SK-N-SH treated with all-trans-retinoic acid at 6 μM for 48 hours (cell line): ENCODE measurements at regions not wholly inside any gene's neighbourhood (a gene's known extent, or its start where the extent isn't known, plus 50 kb on each side); places are given as distances from the start of the nearest gene placed in this dataset.

ENCODE experiments used
- ATAC-seq: fragments of 200-7000 bp; cut with Tn5 transposase; 3 replicates; pipeline ENCODE4 v1.9.1; 2020; ENCODE audit warnings: mild to moderate bottlenecking, moderate library complexity
- ARNTL ChIP-seq: fragments of 450-650 bp; formaldehyde crosslinking; IDR thresholded peaks from 2 replicates; pipeline ENCODE4 v1.5.0; 2020; ENCODE audit warnings: low read depth, mild to moderate bottlenecking, moderate library complexity, borderline replicate concordance
- BACH2 ChIP-seq: fragments of 250-450 bp; sonication (Bioruptor Pico); IDR thresholded peaks from 2 replicates; pipeline ENCODE4 v1.9.0; 2021; ENCODE audit warnings: mild to moderate bottlenecking, borderline replicate concordance
- CSDC2 ChIP-seq: fragments of 250-450 bp; sonication (Bioruptor Pico); IDR thresholded peaks from 2 replicates; pipeline ENCODE4 v1.5.0; 2020; ENCODE audit warnings: mild to moderate bottlenecking, moderate library complexity
- ESRRG ChIP-seq: fragments of 250-450 bp; sonication (Bioruptor Pico); IDR thresholded peaks from 2 replicates; pipeline ENCODE4 v1.6.1; 2021; ENCODE audit warnings: mild to moderate bottlenecking
- GLIS3 ChIP-seq: fragments of 250-450 bp; sonication (Bioruptor Pico); IDR thresholded peaks from 2 replicates; pipeline ENCODE4 v1.5.0; 2020; ENCODE audit warnings: mild to moderate bottlenecking, moderate library complexity
- ISL1 ChIP-seq: fragments of 250-450 bp; sonication (Bioruptor Pico); IDR thresholded peaks from 2 replicates; pipeline ENCODE4 v2.1.2; 2022; ENCODE audit warnings: mild to moderate bottlenecking, moderate library complexity
- OSR1 ChIP-seq: fragments of 250-450 bp; sonication (Bioruptor Pico); IDR thresholded peaks from 2 replicates; pipeline ENCODE4 v1.8.0; 2022; ENCODE audit warnings: moderate library complexity, mild to moderate bottlenecking, inconsistent platforms
- PPARA ChIP-seq: fragments of 250-450 bp; sonication (Bioruptor Pico); IDR thresholded peaks from 2 replicates; pipeline ENCODE4 v1.5.0; 2020; ENCODE audit warnings: mild to moderate bottlenecking, borderline replicate concordance
- RARB ChIP-seq: fragments of 250-450 bp; sonication (Bioruptor Pico); IDR thresholded peaks from 2 replicates; pipeline ENCODE4 v1.8.0; 2021; ENCODE audit warnings: mild to moderate bottlenecking, moderate library complexity
- SNAI2 ChIP-seq: fragments of 250-450 bp; sonication (Bioruptor Pico); IDR thresholded peaks from 2 replicates; pipeline ENCODE4 v1.5.0; 2020; ENCODE audit warnings: mild to moderate bottlenecking, moderate library complexity
- TCF4 ChIP-seq: fragments of 250-450 bp; sonication (Bioruptor Pico); IDR thresholded peaks from 2 replicates; pipeline ENCODE4 v1.8.0; 2021; ENCODE audit warnings: mild to moderate bottlenecking, moderate library complexity, borderline replicate concordance
- TOX ChIP-seq: fragments of 250-450 bp; sonication (Bioruptor Pico); IDR thresholded peaks from 2 replicates; pipeline ENCODE4 v1.8.0; 2021; ENCODE audit warnings: mild to moderate bottlenecking, moderate library complexity, borderline replicate concordance
- ZFP3 ChIP-seq: fragments of 250-450 bp; sonication (Bioruptor Pico); IDR thresholded peaks from 2 replicates; pipeline ENCODE4 v1.5.0; 2020; ENCODE audit warnings: mild to moderate bottlenecking, moderate library complexity
- ZFP30 ChIP-seq: fragments of 450-650 bp; formaldehyde crosslinking; IDR thresholded peaks from 2 replicates; pipeline ENCODE4 v1.5.0; 2022; ENCODE audit warnings: mild to moderate bottlenecking, moderate library complexity
- ZNF565 ChIP-seq: fragments of 450-650 bp; formaldehyde crosslinking; conservative IDR thresholded peaks from 2 replicates; pipeline ENCODE4 v1.5.0; 2020; ENCODE audit warnings: low read depth, mild to moderate bottlenecking, moderate library complexity
- ZNF70 ChIP-seq: fragments of 450-650 bp; formaldehyde crosslinking; IDR thresholded peaks from 2 replicates; pipeline ENCODE4 v1.5.0; 2020; ENCODE audit warnings: mild to moderate bottlenecking, moderate library complexity
- ZNF8 ChIP-seq: fragments of 450-650 bp; formaldehyde crosslinking; IDR thresholded peaks from 2 replicates; pipeline ENCODE4 v1.5.0; 2020; ENCODE audit warnings: mild to moderate bottlenecking, moderate library complexity
- TF ChIP-seq, protein P1 (sequence below): fragments of 250-450 bp; sonication (Bioruptor Pico); IDR thresholded peaks from 2 replicates; pipeline ENCODE4 v1.5.0; 2020; ENCODE audit warnings: mild to moderate bottlenecking, moderate library complexity
- TF ChIP-seq, protein P2 (sequence below): fragments of 250-450 bp; sonication (Bioruptor Pico); IDR thresholded peaks from 2 replicates; pipeline ENCODE4 v1.5.1; 2021; ENCODE audit warnings: mild to moderate bottlenecking, moderate library complexity
- TF ChIP-seq, protein P3 (sequence below): fragments of 250-450 bp; sonication (Bioruptor Pico); IDR thresholded peaks from 2 replicates; pipeline ENCODE4 v1.5.1; 2020; ENCODE audit warnings: low read depth, mild to moderate bottlenecking, moderate library complexity
- TF ChIP-seq, protein P4 (sequence below): fragments of 250-450 bp; sonication (Bioruptor Pico); IDR thresholded peaks from 2 replicates; pipeline ENCODE4 v1.8.0; 2021; ENCODE audit warnings: low read depth, mild to moderate bottlenecking, moderate library complexity, borderline replicate concordance
- TF ChIP-seq, protein P5 (sequence below): fragments of 250-450 bp; sonication (Bioruptor Pico); IDR thresholded peaks from 2 replicates; pipeline ENCODE4 v1.8.0; 2020; ENCODE audit warnings: mild to moderate bottlenecking, moderate library complexity, borderline replicate concordance

DNA sequence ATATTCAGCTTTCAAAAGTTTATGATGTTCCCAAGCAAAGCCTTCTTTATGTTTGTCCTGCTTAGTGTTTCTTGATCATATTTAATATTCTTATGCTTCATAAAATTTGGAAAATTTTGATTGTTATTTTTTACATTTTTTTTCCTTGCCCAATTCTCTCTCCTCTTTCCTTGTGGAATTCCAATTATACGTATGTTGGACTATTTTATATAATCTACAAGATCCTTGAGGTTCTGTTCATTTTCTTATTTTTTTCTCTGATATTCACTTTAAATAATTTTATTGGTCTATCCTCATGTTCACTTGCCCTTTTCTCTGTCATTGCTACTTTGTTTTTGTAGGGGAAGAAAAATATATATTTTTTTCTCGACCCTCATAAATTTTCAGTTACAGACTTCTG lies 167.7 kb downstream of the DYRK2 start:
- no peak for TF ChIP-seq GLIS3
- TF ChIP-seq TCF4 (CRISPR knock-in tag) = no peak
- TF ChIP-seq RARB (CRISPR knock-in tag) = no peak
- no peak for TF ChIP-seq BACH2 (CRISPR knock-in tag)
- no peak for TF ChIP-seq SNAI2
- no peak for TF ChIP-seq ZNF70 (CRISPR knock-in tag)
- TF ChIP-seq, protein P1, sequence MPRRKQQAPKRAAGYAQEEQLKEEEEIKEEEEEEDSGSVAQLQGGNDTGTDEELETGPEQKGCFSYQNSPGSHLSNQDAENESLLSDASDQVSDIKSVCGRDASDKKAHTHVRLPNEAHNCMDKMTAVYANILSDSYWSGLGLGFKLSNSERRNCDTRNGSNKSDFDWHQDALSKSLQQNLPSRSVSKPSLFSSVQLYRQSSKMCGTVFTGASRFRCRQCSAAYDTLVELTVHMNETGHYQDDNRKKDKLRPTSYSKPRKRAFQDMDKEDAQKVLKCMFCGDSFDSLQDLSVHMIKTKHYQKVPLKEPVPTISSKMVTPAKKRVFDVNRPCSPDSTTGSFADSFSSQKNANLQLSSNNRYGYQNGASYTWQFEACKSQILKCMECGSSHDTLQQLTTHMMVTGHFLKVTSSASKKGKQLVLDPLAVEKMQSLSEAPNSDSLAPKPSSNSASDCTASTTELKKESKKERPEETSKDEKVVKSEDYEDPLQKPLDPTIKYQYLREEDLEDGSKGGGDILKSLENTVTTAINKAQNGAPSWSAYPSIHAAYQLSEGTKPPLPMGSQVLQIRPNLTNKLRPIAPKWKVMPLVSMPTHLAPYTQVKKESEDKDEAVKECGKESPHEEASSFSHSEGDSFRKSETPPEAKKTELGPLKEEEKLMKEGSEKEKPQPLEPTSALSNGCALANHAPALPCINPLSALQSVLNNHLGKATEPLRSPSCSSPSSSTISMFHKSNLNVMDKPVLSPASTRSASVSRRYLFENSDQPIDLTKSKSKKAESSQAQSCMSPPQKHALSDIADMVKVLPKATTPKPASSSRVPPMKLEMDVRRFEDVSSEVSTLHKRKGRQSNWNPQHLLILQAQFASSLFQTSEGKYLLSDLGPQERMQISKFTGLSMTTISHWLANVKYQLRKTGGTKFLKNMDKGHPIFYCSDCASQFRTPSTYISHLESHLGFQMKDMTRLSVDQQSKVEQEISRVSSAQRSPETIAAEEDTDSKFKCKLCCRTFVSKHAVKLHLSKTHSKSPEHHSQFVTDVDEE (CRISPR knock-in tag) = no peak
- no peak for TF ChIP-seq OSR1 (CRISPR knock-in tag)
- TF ChIP-seq TOX (CRISPR knock-in tag) = no peak
- no peak for TF ChIP-seq ESRRG
- no peak for TF ChIP-seq ARNTL (CRISPR knock-in tag)
- no peak for TF ChIP-seq ZFP3 (CRISPR knock-in tag)
- ATAC-seq = no peak

DNA sequence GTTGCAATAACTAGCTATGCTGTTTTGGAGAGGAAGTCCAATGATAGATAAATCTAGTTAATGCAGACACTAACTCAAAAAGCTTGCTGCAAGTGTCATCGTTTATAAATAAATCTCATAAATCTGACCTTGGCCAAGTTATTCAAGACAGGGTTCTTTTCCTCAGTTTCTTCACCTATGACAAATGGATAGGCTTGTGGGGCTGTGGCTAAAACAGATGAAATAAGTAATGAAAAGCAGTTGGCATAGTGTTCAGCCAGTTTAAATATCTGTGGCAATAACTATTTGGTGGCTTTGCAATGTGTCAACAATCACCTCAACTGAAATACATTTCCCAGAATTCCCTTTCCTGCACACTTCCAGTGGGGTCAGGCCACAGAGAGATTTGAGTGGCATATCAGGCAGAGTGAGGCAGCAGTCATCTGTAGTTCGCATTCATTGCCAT lies 169.9 kb downstream of the DYRK2 start:
- no peak for ATAC-seq
- TF ChIP-seq RARB (CRISPR knock-in tag) = no peak
- no peak for TF ChIP-seq ZNF70 (CRISPR knock-in tag)
- TF ChIP-seq TCF4 (CRISPR knock-in tag) = no peak
- no peak for TF ChIP-seq CSDC2

DNA sequence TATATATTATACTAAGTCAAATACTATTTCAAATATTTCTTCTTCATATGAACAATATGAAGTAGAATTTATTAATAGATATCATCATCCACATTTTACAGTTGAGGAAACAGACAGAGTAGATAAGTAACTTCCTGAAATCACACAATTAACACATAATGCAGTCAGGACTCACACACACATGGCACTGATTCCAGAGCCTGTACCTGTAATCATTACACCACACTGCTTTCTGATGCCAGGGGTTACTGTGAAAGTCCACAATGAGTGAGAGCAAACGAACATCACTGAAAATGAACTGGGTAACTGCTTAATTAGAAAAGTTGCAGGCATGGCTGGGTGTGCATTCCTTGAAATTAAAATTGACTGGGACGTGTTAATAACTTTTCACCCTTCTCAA lies 169.3 kb upstream of the IFNG-AS1 start:
- no peak for ATAC-seq
- TF ChIP-seq, protein P2, sequence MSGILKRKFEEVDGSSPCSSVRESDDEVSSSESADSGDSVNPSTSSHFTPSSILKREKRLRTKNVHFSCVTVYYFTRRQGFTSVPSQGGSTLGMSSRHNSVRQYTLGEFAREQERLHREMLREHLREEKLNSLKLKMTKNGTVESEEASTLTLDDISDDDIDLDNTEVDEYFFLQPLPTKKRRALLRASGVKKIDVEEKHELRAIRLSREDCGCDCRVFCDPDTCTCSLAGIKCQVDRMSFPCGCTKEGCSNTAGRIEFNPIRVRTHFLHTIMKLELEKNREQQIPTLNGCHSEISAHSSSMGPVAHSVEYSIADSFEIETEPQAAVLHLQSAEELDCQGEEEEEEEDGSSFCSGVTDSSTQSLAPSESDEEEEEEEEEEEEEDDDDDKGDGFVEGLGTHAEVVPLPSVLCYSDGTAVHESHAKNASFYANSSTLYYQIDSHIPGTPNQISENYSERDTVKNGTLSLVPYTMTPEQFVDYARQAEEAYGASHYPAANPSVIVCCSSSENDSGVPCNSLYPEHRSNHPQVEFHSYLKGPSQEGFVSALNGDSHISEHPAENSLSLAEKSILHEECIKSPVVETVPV (CRISPR knock-in tag) = no peak
- TF ChIP-seq, protein P3, sequence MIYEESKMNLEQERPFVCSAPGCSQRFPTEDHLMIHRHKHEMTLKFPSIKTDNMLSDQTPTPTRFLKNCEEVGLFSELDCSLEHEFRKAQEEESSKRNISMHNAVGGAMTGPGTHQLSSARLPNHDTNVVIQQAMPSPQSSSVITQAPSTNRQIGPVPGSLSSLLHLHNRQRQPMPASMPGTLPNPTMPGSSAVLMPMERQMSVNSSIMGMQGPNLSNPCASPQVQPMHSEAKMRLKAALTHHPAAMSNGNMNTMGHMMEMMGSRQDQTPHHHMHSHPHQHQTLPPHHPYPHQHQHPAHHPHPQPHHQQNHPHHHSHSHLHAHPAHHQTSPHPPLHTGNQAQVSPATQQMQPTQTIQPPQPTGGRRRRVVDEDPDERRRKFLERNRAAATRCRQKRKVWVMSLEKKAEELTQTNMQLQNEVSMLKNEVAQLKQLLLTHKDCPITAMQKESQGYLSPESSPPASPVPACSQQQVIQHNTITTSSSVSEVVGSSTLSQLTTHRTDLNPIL (CRISPR knock-in tag) = no peak
- TF ChIP-seq ZNF565 (CRISPR knock-in tag) (no peak), GLIS3 (no peak), PPARA (CRISPR knock-in tag) (no peak), TCF4 (CRISPR knock-in tag) (no peak), ZNF70 (CRISPR knock-in tag) (no peak), RARB (CRISPR knock-in tag) (no peak)
- TF ChIP-seq, protein P4, sequence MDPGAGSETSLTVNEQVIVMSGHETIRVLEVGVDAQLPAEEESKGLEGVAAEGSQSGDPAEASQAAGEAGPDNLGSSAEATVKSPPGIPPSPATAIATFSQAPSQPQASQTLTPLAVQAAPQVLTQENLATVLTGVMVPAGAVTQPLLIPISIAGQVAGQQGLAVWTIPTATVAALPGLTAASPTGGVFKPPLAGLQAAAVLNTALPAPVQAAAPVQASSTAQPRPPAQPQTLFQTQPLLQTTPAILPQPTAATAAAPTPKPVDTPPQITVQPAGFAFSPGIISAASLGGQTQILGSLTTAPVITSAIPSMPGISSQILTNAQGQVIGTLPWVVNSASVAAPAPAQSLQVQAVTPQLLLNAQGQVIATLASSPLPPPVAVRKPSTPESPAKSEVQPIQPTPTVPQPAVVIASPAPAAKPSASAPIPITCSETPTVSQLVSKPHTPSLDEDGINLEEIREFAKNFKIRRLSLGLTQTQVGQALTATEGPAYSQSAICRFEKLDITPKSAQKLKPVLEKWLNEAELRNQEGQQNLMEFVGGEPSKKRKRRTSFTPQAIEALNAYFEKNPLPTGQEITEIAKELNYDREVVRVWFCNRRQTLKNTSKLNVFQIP (CRISPR knock-in tag) = no peak
- TF ChIP-seq, protein P5, sequence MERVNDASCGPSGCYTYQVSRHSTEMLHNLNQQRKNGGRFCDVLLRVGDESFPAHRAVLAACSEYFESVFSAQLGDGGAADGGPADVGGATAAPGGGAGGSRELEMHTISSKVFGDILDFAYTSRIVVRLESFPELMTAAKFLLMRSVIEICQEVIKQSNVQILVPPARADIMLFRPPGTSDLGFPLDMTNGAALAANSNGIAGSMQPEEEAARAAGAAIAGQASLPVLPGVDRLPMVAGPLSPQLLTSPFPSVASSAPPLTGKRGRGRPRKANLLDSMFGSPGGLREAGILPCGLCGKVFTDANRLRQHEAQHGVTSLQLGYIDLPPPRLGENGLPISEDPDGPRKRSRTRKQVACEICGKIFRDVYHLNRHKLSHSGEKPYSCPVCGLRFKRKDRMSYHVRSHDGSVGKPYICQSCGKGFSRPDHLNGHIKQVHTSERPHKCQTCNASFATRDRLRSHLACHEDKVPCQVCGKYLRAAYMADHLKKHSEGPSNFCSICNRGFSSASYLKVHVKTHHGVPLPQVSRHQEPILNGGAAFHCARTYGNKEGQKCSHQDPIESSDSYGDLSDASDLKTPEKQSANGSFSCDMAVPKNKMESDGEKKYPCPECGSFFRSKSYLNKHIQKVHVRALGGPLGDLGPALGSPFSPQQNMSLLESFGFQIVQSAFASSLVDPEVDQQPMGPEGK = no peak
- TF ChIP-seq, all 23 proteins: peak for 0

DNA sequence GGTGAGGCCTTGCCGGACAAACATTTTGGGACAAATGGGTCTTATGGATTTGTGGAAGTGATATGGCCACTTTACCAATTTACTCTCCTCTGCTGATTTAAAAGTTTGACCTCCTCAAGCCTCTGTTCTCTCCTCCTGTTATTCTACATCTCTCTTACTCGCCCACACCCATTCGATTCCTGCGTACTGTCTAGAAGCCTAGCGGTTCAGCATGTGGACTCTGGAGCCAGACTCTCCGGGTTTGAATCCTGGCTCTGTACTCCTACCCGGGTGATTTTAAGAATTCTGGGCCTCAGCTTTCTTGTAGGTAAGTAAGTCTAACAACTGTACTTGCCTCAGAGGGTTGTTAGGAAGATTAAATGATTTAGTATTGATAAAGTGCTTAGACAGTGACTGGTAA lies 168.6 kb upstream of the IFNG-AS1 start:
- no peak for ATAC-seq
- TF ChIP-seq ZFP30 (CRISPR knock-in tag) (no peak), RARB (CRISPR knock-in tag) (no peak), SNAI2 (no peak), ISL1 (CRISPR knock-in tag) (no peak), BACH2 (CRISPR knock-in tag) (no peak), PPARA (CRISPR knock-in tag) (no peak), ZNF8 (CRISPR knock-in tag) (no peak), GLIS3 (no peak), TOX (CRISPR knock-in tag) (no peak), ARNTL (CRISPR knock-in tag) (no peak)
- TF ChIP-seq, protein P4 (CRISPR knock-in tag) = no peak
- TF ChIP-seq, protein P3 (CRISPR knock-in tag) = no peak
